Panc1 (cell line): ENCODE measurements at regions not wholly inside any gene's neighbourhood (a gene's known extent, or its start where the extent isn't known, plus 50 kb on each side); places are given as distances from the start of the nearest gene placed in this dataset.

Experiments used
- ATAC-seq: fragments of 200-7000 bp; cut with Tn5 transposase; 2 replicates; pipeline ENCODE4 v1.9.1; 2020; ENCODE audit warnings: mild to moderate bottlenecking, moderate library complexity
- BruUV-seq: library from RNA; stranded (reverse); fragments of 400-500 nt; replicated peaks from 2 replicates; lab custom pipeline; 2021; lab: Mats Ljungman, UMichigan
- CTCF ChIA-PET: fragments of 300-600 bp; sonication (Branson Sonifier 250); formaldehyde crosslinking; loops from one replicate; lab custom pipeline; 2022; ENCODE audit warnings: antibody characterized with exemption; lab: Charles Lee
- POLR2A ChIA-PET: fragments of 300-600 bp; sonication (Branson Sonifier 250); formaldehyde crosslinking; loops from one replicate; lab custom pipeline; 2022; ENCODE audit warnings: antibody characterized with exemption; lab: Charles Lee
- DNase-seq: peaks from one replicate; pipeline ENCODE4 v3.0.0-alpha.2; 2010; ENCODE audit warnings: low read depth, low spot score
- H3K27ac ChIP-seq: 2 replicates; pipeline ENCODE4 v1.5.1; 2011; ENCODE audit warnings: mild to moderate bottlenecking, low read length, inconsistent platforms
- H3K27me3 ChIP-seq: fragments of 200-500 bp; sonication (Bioruptor generic); 2 replicates; pipeline ENCODE4 v1.6.0; 2014; ENCODE audit warnings: low read length, inconsistent platforms; ENCODE audit not compliant: control insufficient read depth, insufficient read depth
- H3K36me3 ChIP-seq: fragments of 200-500 bp; sonication (Bioruptor generic); 2 replicates; pipeline ENCODE4 v1.5.1; 2014; ENCODE audit warnings: inconsistent platforms, mild to moderate bottlenecking, low read length, moderate library complexity; ENCODE audit not compliant: control insufficient read depth, insufficient read depth
- H3K4me1 ChIP-seq: 2 replicates; pipeline ENCODE4 v1.5.1; 2011; ENCODE audit warnings: inconsistent platforms, mild to moderate bottlenecking, low read length, moderate library complexity; ENCODE audit not compliant: control insufficient read depth, insufficient read depth
- H3K4me3 ChIP-seq, 2 experiments: 2 replicates each; pipeline ENCODE4 v1.5.1; 2011 to 2012; ENCODE audit warnings: low read depth in 2 of 2, low read length in 2 of 2, mild to moderate bottlenecking in 2 of 2, inconsistent platforms in 1 of 2, moderate library complexity in 1 of 2
- H3K9me3 ChIP-seq: fragments of 200-500 bp; sonication (Bioruptor generic); 2 replicates; pipeline ENCODE4 v1.5.1; 2014; ENCODE audit warnings: low read depth, mild to moderate bottlenecking, inconsistent platforms, low read length, moderate library complexity; ENCODE audit not compliant: control insufficient read depth, insufficient read depth
- CTCF ChIP-seq: fragments of 450-650 bp; IDR thresholded peaks from 2 replicates; pipeline ENCODE4 v1.5.1; 2017; ENCODE audit warnings: mild to moderate bottlenecking
- POLR2AphosphoS5 ChIP-seq: IDR thresholded peaks from 2 replicates; pipeline ENCODE4 v1.6.1; 2012; ENCODE audit warnings: mild to moderate bottlenecking, low read depth, low read length, moderate library complexity
- REST ChIP-seq, 2 experiments: IDR thresholded peaks; 2 replicates each; pipeline ENCODE4 v1.6.1; 2011 to 2012; ENCODE audit warnings: low read depth in 2 of 2, control low read depth in 1 of 2, low read length in 1 of 2, mild to moderate bottlenecking in 1 of 2, moderate library complexity in 1 of 2; ENCODE audit not compliant: insufficient read depth in 1 of 2
- SIN3A ChIP-seq: IDR thresholded peaks from 2 replicates; pipeline ENCODE4 v1.6.1; 2012; ENCODE audit warnings: low read depth, mild to moderate bottlenecking, low read length, moderate library complexity, borderline replicate concordance; ENCODE audit not compliant: insufficient read depth
- TCF7L2 ChIP-seq: IDR thresholded peaks from 2 replicates; pipeline ENCODE4 v1.6.1; 2011; ENCODE audit warnings: mild to moderate bottlenecking, low read depth, low read length, inconsistent platforms
- in situ Hi-C: cut with HindIII; loops from 2 replicates; pipeline ENCODE4 v1.10.0; 2016; ENCODE audit warnings: low sequenced_read_pairs, low pct_unique_long_range_greater_than_20kb
- intact Hi-C: fragments of 100-400 bp; cut with micrococcal nuclease; formaldehyde crosslinking; loops from one replicate; pipeline ENCODE4 v1.10.0; 2022; ENCODE audit not compliant: unreplicated experiment

DNA sequence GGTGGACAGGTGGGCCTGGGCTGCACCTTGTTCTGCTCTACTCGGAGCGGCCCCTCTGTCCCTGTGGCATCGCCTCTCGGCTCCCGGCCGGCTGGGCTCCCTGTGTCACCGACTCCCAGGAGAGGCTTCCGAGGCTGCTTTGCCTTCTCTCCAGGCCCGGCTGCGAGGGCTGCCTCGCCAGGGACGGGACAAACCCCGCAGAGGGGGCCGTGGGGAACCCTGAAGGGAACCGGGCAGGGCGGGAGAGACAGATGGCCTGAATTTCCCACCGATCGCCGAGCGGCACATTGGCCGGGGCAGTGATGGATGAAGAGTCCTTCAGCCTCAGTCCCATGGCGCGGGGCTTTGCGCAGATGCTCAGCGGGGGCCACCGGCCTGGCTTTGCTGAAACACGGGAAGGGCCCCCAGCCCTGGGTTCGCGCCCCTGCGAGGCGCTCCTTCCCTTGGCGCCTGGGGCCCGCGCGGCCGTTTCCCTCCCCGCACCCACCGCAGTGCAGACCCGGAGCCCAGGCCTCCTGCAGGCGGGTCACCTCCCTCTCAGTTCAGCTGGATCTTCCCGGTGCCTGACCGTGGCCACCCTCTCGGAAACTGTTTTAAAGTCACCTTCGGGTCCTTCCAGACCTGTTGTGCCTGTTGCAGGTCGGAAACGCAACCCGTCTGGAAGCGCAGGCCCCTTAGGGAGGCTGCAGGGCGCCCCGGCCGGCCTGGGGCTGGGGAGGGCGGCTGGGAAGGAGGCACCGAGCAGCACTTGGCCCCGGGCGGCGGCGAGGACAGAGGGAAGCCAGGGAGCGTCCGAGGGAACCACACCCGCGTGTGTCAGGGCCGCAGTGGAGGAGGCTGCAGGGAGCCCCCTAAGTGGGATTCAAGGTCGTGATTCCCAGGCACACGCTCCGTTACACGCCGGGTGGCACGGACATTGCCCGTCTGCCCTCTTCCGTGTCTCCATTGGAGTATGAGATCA is 341.9 kb upstream of the SALL3 start:
- in situ Hi-C loops, result no loop called here
- H3K4me1 ChIP-seq, result no peaks in the 10 kb centered on the region
- no peak overlapping the region for H3K4me3 ChIP-seq
- H3K27ac ChIP-seq, result no peak overlapping the region
- no peak for TF ChIP-seq POLR2AphosphoS5
- no peak for TF ChIP-seq TCF7L2
- TF ChIP-seq SIN3A, result no peak
- no peak for TF ChIP-seq CTCF
- no peak for TF ChIP-seq REST (IDR thresholded peaks at IDR 0.05; ENCODE audit: insufficient read depth in 1 of 2, low read depth in 2 of 2, low read length in 1 of 2)
- ATAC-seq, result no peak
- peaks cover 11% of the 10 kb centered on the region for H3K27me3 ChIP-seq
- intact Hi-C loops, result no loop called here
- POLR2A ChIA-PET, result no interaction called here
- no peak for DNase-seq
- no peaks in the 10 kb centered on the region for H3K9me3 ChIP-seq
- no peaks in the 10 kb centered on the region for H3K36me3 ChIP-seq
- BruUV-seq, result no TSS peak
- CTCF ChIA-PET, result no interaction called here

- no TSS peak for BruUV-seq
- ChIA-PET CTCF (interaction anchor here (1.2 kb wide), 1 partner anchor 1931 kb away, joined by 3 read pairs; no protein-coding TSS in a partner anchor), POLR2A (no interaction called here)
- Histone ChIP-seq H3K9me3 (no peaks in the 10 kb centered on the region), H3K4me3 (no peak overlapping the region), H3K27me3 (peaks cover 21% of the 10 kb centered on the region), H3K27ac (no peak overlapping the region), H3K36me3 (no peaks in the 10 kb centered on the region), H3K4me1 (no peaks in the 10 kb centered on the region)
- intact Hi-C loops, result no loop called here
- in situ Hi-C loops, result no loop called here
- DNase-seq, result no peak
- TF ChIP-seq REST (IDR thresholded peaks at IDR 0.05; ENCODE audit: insufficient read depth in 1 of 2, low read depth in 2 of 2, low read length in 1 of 2) (no peak), POLR2AphosphoS5 (no peak), CTCF (no peak), TCF7L2 (no peak), SIN3A (no peak)
- ATAC-seq, result no peak
Measured at GRCh38 chr18:78639006-78639950, 340.3 kb upstream of the SALL3 start.
